GM19372 (cell line): ENCODE measurements at regions not wholly inside any gene's neighbourhood (a gene's known extent, or its start where the extent isn't known, plus 50 kb on each side); places are given as distances from the start of the nearest gene placed in this dataset.

ENCODE experiments used
- ATAC-seq: cut with Tn5 transposase; IDR thresholded peaks from one replicate; pipeline ENCODE4 v1.9.1; 2021; ENCODE audit warnings: mild to moderate bottlenecking, low read depth, moderate library complexity; ENCODE audit not compliant: unreplicated experiment

GRCh38 chr3:117228466-117228865 lies 518.9 kb downstream of the TUSC7 start:
- no peak for ATAC-seq

GRCh38 chr3:117230924-117231323 lies 521.3 kb downstream of the TUSC7 start:
- no peak for ATAC-seq

- no peak for ATAC-seq
Observed at GRCh38 chr3:117234331-117234730, 524.8 kb downstream of the TUSC7 start.

- no peak for ATAC-seq
Observed at GRCh38 chr3:117235304-117235703, 525.7 kb downstream of the TUSC7 start.

- no peak for ATAC-seq
Observed at GRCh38 chr3:117238806-117239205, 529.2 kb downstream of the TUSC7 start.

GRCh38 chr3:117243657-117244056 lies 534.1 kb downstream of the TUSC7 start:
- no peak for ATAC-seq

- no peak for ATAC-seq
Observed at GRCh38 chr3:117246771-117247555, 537.4 kb downstream of the TUSC7 start.

GRCh38 chr3:117248153-117248552 lies 538.6 kb downstream of the TUSC7 start:
- ATAC-seq = no peak

- no peak for ATAC-seq
Observed at GRCh38 chr3:117252208-117252607, 542.6 kb downstream of the TUSC7 start.

- ATAC-seq = no peak
Observed at GRCh38 chr3:117252651-117253050, 543.1 kb downstream of the TUSC7 start.

GRCh38 chr3:117253636-117254035 lies 544.1 kb downstream of the TUSC7 start:
- ATAC-seq = no peak

GRCh38 chr3:117254985-117255384 lies 545.4 kb downstream of the TUSC7 start:
- ATAC-seq = no peak

GRCh38 chr3:117255736-117256135 lies 546.2 kb downstream of the TUSC7 start:
- ATAC-seq = no peak

- ATAC-seq = no peak
Observed at GRCh38 chr3:117261983-117262421, 552.4 kb downstream of the TUSC7 start.

GRCh38 chr3:117263270-117263669 lies 553.7 kb downstream of the TUSC7 start:
- ATAC-seq = no peak

GRCh38 chr3:117263745-117264144 lies 554.2 kb downstream of the TUSC7 start:
- no peak for ATAC-seq

GRCh38 chr3:117264204-117264994 lies 554.8 kb downstream of the TUSC7 start:
- ATAC-seq = no peak

- ATAC-seq = no peak
Observed at GRCh38 chr3:117266806-117267205, 557.2 kb downstream of the TUSC7 start.

- no peak for ATAC-seq
Observed at GRCh38 chr3:117268318-117268717, 558.7 kb downstream of the TUSC7 start.

GRCh38 chr3:117272274-117272673 lies 562.7 kb downstream of the TUSC7 start:
- ATAC-seq = no peak

GRCh38 chr3:117272876-117273523 lies 563.4 kb downstream of the TUSC7 start:
- ATAC-seq = no peak
